Neural progenitor cell (in vitro differentiated cells): ENCODE measurements at regions not wholly inside any gene's neighbourhood (a gene's known extent, or its start where the extent isn't known, plus 50 kb on each side); places are given as distances from the start of the nearest gene placed in this dataset.

Source experiments
- DNase-seq: peaks from one replicate; pipeline ENCODE4 v3.0.0-alpha.2; 2016; ENCODE audit warnings: low spot score
- H2AFZ ChIP-seq: fragments of 200-600 bp; sonication (generic); replicated peaks from 2 replicates; pipeline ENCODE4 v1.6.1; 2016; ENCODE audit warnings: antibody characterized with exemption
- H3F3A ChIP-seq: fragments of 200-600 bp; sonication (generic); 2 replicates; pipeline ENCODE4 v1.6.1; 2016; ENCODE audit warnings: antibody characterized with exemption, low read depth
- H3K27ac ChIP-seq: fragments of 200-600 bp; sonication (generic); 2 replicates; pipeline ENCODE4 v1.5.1; 2016; ENCODE audit warnings: mild to moderate bottlenecking
- H3K27me3 ChIP-seq: fragments of 200-600 bp; sonication (generic); 2 replicates; pipeline ENCODE4 v1.6.1; 2016; ENCODE audit warnings: mild to moderate bottlenecking, moderate library complexity
- H3K36me3 ChIP-seq: fragments of 200-600 bp; sonication (generic); 2 replicates; pipeline ENCODE4 v1.5.1; 2016
- H3K4me1 ChIP-seq: fragments of 200-600 bp; sonication (generic); 2 replicates; pipeline ENCODE4 v1.6.1; 2016; ENCODE audit warnings: mixed run types
- H3K4me2 ChIP-seq: fragments of 200-600 bp; sonication (generic); 2 replicates; pipeline ENCODE4 v1.6.1; 2016
- H3K4me3 ChIP-seq: fragments of 200-600 bp; sonication (generic); 2 replicates; pipeline ENCODE4 v1.5.1; 2016
- H3K79me2 ChIP-seq: fragments of 200-600 bp; sonication (generic); 2 replicates; pipeline ENCODE4 v1.6.1; 2016; ENCODE audit warnings: low read depth
- H3K9ac ChIP-seq: fragments of 200-600 bp; sonication (generic); 2 replicates; pipeline ENCODE4 v1.6.1; 2016
- H3K9me3 ChIP-seq: fragments of 200-600 bp; sonication (generic); 2 replicates; pipeline ENCODE4 v1.5.1; 2016; ENCODE audit warnings: low read depth
- H4K20me1 ChIP-seq: fragments of 200-600 bp; sonication (generic); 2 replicates; pipeline ENCODE4 v1.6.1; 2016; ENCODE audit warnings: low read depth
- H3K27ac Mint-ChIP-seq: 3 replicates; pipeline ENCODE4 v1.8.0; 2021; ENCODE audit warnings: mixed read lengths
- H3K27me3 Mint-ChIP-seq: 2 replicates; pipeline ENCODE4 v1.8.0; 2022; ENCODE audit warnings: low read depth, mild to moderate bottlenecking, inconsistent platforms, moderate library complexity, mixed read lengths; ENCODE audit not compliant: insufficient read depth
- H3K36me3 Mint-ChIP-seq: 3 replicates; pipeline ENCODE4 v1.8.0; 2021; ENCODE audit warnings: mixed read lengths
- H3K4me1 Mint-ChIP-seq: 3 replicates; pipeline ENCODE4 v1.8.0; 2021; ENCODE audit warnings: mixed read lengths
- H3K4me3 Mint-ChIP-seq: 3 replicates; pipeline ENCODE4 v1.8.0; 2021; ENCODE audit warnings: mild to moderate bottlenecking, moderate library complexity, mixed read lengths
- H3K9me3 Mint-ChIP-seq: 3 replicates; pipeline ENCODE4 v1.8.0; 2020; ENCODE audit warnings: mixed read lengths
- EZH2 ChIP-seq: fragments of 200-600 bp; sonication (generic); IDR thresholded peaks from 2 replicates; pipeline ENCODE4 v1.6.1; 2017; ENCODE audit warnings: antibody characterized with exemption, mild to moderate bottlenecking, moderate library complexity
- EZH2phosphoT487 ChIP-seq: fragments of 200-600 bp; sonication (generic); IDR thresholded peaks from 2 replicates; pipeline ENCODE4 v1.6.1; 2017; ENCODE audit warnings: antibody characterized with exemption
- TF ChIP-seq, protein P1 (sequence below): fragments of 200-600 bp; sonication (generic); IDR thresholded peaks from 2 replicates; pipeline ENCODE4 v1.5.1; 2017; ENCODE audit warnings: antibody characterized with exemption, mild to moderate bottlenecking

DNA sequence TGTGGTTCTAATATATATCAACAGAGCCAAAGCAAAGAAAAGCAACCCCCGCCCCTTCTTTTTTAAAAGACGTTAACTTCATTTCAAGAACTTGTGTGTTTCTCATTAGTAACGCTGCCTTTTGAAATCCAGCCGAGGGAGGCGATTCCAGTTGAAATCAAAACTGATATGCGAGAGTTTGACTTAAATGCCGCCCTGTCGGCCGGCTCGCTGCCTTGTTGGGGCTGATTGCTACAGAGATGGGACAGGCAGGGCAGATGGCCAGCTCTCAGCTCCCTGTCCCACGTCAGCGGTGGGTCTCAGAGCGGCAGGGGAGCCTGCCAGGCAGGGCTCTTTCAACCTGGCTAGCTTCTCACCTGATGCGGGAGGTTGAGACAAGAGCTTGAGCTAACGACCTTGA, 51.9 kb upstream of the ALX4 start:
- Histone ChIP-seq H3K9ac (no peak overlapping the region), H3K36me3 (no peaks in the 10 kb centered on the region), H3F3A (no peaks in the 10 kb centered on the region), H4K20me1 (no peaks in the 10 kb centered on the region), H3K4me2 (no peak overlapping the region), H3K27me3 (no peaks in the 10 kb centered on the region), H3K4me1 (peaks cover 5% of the 10 kb centered on the region), H3K27ac (no peak overlapping the region), H3K9me3 (no peaks in the 10 kb centered on the region), H2AFZ (no peak overlapping the region), H3K79me2 (no peaks in the 10 kb centered on the region), H3K4me3 (no peak overlapping the region)
- Mint-ChIP-seq H3K36me3 (peaks cover 2% of the 10 kb centered on the region), H3K9me3 (peaks cover 5% of the 10 kb centered on the region), H3K4me1 (peaks cover 20% of the 10 kb centered on the region), H3K27ac (no peak overlapping the region), H3K4me3 (no peak overlapping the region), H3K27me3 (peaks cover 19% of the 10 kb centered on the region)
- DNase-seq: no peak
- TF ChIP-seq EZH2phosphoT487 (no peak), EZH2 (no peak)
- TF ChIP-seq, protein P1, sequence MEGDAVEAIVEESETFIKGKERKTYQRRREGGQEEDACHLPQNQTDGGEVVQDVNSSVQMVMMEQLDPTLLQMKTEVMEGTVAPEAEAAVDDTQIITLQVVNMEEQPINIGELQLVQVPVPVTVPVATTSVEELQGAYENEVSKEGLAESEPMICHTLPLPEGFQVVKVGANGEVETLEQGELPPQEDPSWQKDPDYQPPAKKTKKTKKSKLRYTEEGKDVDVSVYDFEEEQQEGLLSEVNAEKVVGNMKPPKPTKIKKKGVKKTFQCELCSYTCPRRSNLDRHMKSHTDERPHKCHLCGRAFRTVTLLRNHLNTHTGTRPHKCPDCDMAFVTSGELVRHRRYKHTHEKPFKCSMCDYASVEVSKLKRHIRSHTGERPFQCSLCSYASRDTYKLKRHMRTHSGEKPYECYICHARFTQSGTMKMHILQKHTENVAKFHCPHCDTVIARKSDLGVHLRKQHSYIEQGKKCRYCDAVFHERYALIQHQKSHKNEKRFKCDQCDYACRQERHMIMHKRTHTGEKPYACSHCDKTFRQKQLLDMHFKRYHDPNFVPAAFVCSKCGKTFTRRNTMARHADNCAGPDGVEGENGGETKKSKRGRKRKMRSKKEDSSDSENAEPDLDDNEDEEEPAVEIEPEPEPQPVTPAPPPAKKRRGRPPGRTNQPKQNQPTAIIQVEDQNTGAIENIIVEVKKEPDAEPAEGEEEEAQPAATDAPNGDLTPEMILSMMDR: no peak

DNA sequence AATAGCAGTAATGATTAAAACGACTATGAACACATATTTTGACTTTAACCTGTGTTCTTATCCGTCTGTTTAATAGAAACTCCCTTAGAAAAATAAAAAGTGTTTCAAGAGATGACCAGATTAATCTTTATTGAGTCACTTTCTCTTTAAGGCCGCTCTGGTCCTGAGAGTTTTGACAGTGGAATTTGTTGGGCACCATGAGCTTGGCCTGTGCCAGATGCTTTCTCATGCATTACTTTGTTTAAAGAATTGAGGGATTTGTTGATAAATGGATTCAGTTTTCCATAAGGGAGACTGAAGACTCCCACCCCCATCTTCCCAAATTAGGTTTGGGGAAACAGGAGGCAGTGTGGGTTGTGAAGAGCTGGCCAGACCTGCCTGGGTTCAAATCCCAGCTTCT, 53.2 kb upstream of the ALX4 start:
- H3K4me3 Mint-ChIP-seq: no peak overlapping the region
- H3K9ac ChIP-seq: no peak overlapping the region
- H2AFZ ChIP-seq: no peak overlapping the region
- H3K36me3 ChIP-seq: no peaks in the 10 kb centered on the region
- H3F3A ChIP-seq: no peaks in the 10 kb centered on the region
- peaks cover 22% of the 10 kb centered on the region for H3K4me1 Mint-ChIP-seq
- no peak overlapping the region for H3K27ac Mint-ChIP-seq
- H3K27me3 ChIP-seq: no peaks in the 10 kb centered on the region
- peaks cover 13% of the 10 kb centered on the region for H3K27me3 Mint-ChIP-seq
- no peak overlapping the region for H3K27ac ChIP-seq
- H3K4me3 ChIP-seq: no peak overlapping the region
- no peaks in the 10 kb centered on the region for H4K20me1 ChIP-seq
- H3K4me1 ChIP-seq: peaks cover 5% of the 10 kb centered on the region
- TF ChIP-seq EZH2: no peak
- TF ChIP-seq EZH2phosphoT487: no peak
- TF ChIP-seq, protein P1: no peak
- peaks cover 2% of the 10 kb centered on the region for H3K36me3 Mint-ChIP-seq
- H3K79me2 ChIP-seq: no peaks in the 10 kb centered on the region
- no peak overlapping the region for H3K4me2 ChIP-seq
- DNase-seq: no peak
- no peaks in the 10 kb centered on the region for H3K9me3 ChIP-seq
- peaks cover 5% of the 10 kb centered on the region for H3K9me3 Mint-ChIP-seq

DNA sequence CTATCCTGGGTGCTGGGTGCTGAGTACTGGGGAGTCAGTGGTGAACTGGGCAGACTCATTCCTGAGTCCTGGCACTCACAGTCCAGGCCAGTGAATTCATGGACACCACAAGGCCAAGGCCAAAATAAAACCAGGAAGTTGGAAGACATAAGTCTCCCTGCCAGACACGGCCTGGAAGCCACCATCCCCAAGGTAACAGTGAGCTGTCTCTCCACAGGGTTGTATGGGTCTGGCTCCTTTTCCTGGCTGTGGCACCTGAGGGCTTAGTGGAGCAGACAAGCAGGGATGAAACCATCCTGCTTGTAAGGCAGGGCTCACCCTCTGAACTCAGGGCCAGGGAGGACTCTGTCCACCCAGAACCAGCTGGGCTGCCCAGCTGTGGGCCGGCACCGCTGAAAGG, 54.7 kb upstream of the ALX4 start:
- H3F3A ChIP-seq: no peaks in the 10 kb centered on the region
- no peaks in the 10 kb centered on the region for H4K20me1 ChIP-seq
- peaks cover 5% of the 10 kb centered on the region for H3K9me3 Mint-ChIP-seq
- H3K36me3 ChIP-seq: no peaks in the 10 kb centered on the region
- TF ChIP-seq EZH2phosphoT487 (no peak), EZH2 (no peak)
- TF ChIP-seq, protein P1: no peak
- no peaks in the 10 kb centered on the region for H3K79me2 ChIP-seq
- peaks cover 5% of the 10 kb centered on the region for H3K4me1 ChIP-seq
- H3K9me3 ChIP-seq: no peaks in the 10 kb centered on the region
- no peak for DNase-seq
- no peak overlapping the region for H3K27ac ChIP-seq
- no peak overlapping the region for H2AFZ ChIP-seq
- no peak overlapping the region for H3K4me3 Mint-ChIP-seq
- H3K4me2 ChIP-seq: no peak overlapping the region
- H3K9ac ChIP-seq: no peak overlapping the region
- no peak overlapping the region for H3K4me3 ChIP-seq
- H3K36me3 Mint-ChIP-seq: peaks cover 2% of the 10 kb centered on the region
- no peak overlapping the region for H3K27ac Mint-ChIP-seq
- no peaks in the 10 kb centered on the region for H3K27me3 ChIP-seq
- peaks cover 13% of the 10 kb centered on the region for H3K27me3 Mint-ChIP-seq
- peaks cover 18% of the 10 kb centered on the region for H3K4me1 Mint-ChIP-seq

DNA sequence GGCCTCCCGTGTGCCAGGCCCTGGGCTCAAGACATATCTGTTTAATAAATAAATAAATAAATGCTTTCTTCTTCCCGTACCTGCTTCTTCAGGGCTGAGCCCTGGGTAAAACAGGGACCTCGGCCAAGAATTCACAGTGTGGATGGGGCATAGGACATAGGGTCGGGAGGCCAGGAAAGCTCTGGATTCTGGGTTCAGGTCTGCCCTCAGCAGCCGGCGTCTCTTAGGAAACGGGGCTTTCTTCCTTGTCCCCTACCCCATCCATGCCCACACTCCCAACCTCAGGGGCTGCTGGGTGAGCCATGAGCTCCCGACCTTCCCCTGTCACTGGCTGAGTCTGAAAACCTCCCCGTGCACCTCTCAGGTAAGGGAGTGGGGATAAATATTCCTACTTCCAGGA, 55.7 kb upstream of the ALX4 start:
- peaks cover 5% of the 10 kb centered on the region for H3K4me1 ChIP-seq
- no peaks in the 10 kb centered on the region for H3K27me3 ChIP-seq
- H3K9me3 ChIP-seq: no peaks in the 10 kb centered on the region
- Mint-ChIP-seq H3K9me3 (peaks cover 5% of the 10 kb centered on the region), H3K27ac (no peak overlapping the region), H3K4me1 (peaks cover 18% of the 10 kb centered on the region), H3K27me3 (peaks cover 13% of the 10 kb centered on the region), H3K4me3 (no peak overlapping the region), H3K36me3 (peaks cover 2% of the 10 kb centered on the region)
- TF ChIP-seq EZH2phosphoT487: no peak
- no peak for TF ChIP-seq EZH2
- TF ChIP-seq, protein P1: no peak
- H3F3A ChIP-seq: no peaks in the 10 kb centered on the region
- no peak for DNase-seq
- H3K4me2 ChIP-seq: no peak overlapping the region
- no peak overlapping the region for H3K9ac ChIP-seq
- no peaks in the 10 kb centered on the region for H3K36me3 ChIP-seq
- no peaks in the 10 kb centered on the region for H3K79me2 ChIP-seq
- no peak overlapping the region for H3K4me3 ChIP-seq
- H3K27ac ChIP-seq: no peak overlapping the region
- no peaks in the 10 kb centered on the region for H4K20me1 ChIP-seq
- no peak overlapping the region for H2AFZ ChIP-seq
